Activated naive CD4-positive, alpha-beta T cell treated with anti-CD3 and anti-CD28 coated beads, Interleukin-2, amount 50 U/mL, for 24 hours (primary cell): ENCODE measurements at regions not wholly inside any gene's neighbourhood (a gene's known extent, or its start where the extent isn't known, plus 50 kb on each side); places are given as distances from the start of the nearest gene placed in this dataset.

Experiments used
- H3K27ac Mint-ChIP-seq: one replicate; pipeline ENCODE4 v1.8.0; 2021; ENCODE audit warnings: mild to moderate bottlenecking, mixed read lengths
- H3K27me3 Mint-ChIP-seq: one replicate; pipeline ENCODE4 v1.8.0; 2021; ENCODE audit warnings: mixed read lengths
- H3K36me3 Mint-ChIP-seq: one replicate; pipeline ENCODE4 v1.8.0; 2021; ENCODE audit warnings: mixed read lengths
- H3K4me1 Mint-ChIP-seq: one replicate; pipeline ENCODE4 v1.8.0; 2021; ENCODE audit warnings: mixed read lengths
- H3K4me3 Mint-ChIP-seq: one replicate; pipeline ENCODE4 v1.8.0; 2021; ENCODE audit warnings: mild to moderate bottlenecking, mixed read lengths
- H3K9me3 Mint-ChIP-seq: one replicate; pipeline ENCODE4 v1.8.0; 2021; ENCODE audit warnings: mixed read lengths

- H3K27ac Mint-ChIP-seq = no peak overlapping the region
- H3K27me3 Mint-ChIP-seq = no peaks in the 10 kb centered on the region
- H3K9me3 Mint-ChIP-seq = peaks cover 10% of the 10 kb centered on the region
- no peak overlapping the region for H3K4me3 Mint-ChIP-seq
- no peaks in the 10 kb centered on the region for H3K4me1 Mint-ChIP-seq
- H3K36me3 Mint-ChIP-seq = no peaks in the 10 kb centered on the region
Measured at GRCh38 chr4:43690116-43690515, 758.5 kb downstream of the KCTD8 start.

DNA sequence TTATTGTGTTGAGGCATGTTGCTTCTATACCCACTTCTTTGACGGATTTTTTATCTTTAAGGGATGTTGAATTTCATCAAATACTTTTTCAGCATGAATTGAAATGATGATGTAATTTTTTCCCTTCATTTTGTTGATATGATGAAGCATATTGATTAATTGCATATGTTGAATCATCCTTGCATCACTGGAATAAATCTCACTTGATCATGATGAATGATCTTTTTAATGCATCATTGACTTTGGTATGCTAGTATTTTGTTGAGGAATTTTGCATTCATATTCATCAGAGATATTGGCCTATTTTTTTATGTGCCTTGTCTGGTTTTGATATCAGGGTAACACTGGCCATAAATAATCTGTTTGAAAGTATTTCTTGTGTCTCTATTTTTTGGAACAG is 754.7 kb downstream of the KCTD8 start:
- H3K27ac Mint-ChIP-seq = no peak overlapping the region
- no peaks in the 10 kb centered on the region for H3K4me1 Mint-ChIP-seq
- no peaks in the 10 kb centered on the region for H3K36me3 Mint-ChIP-seq
- no peak overlapping the region for H3K4me3 Mint-ChIP-seq
- H3K9me3 Mint-ChIP-seq = peaks cover 22% of the 10 kb centered on the region
- H3K27me3 Mint-ChIP-seq = no peaks in the 10 kb centered on the region

DNA sequence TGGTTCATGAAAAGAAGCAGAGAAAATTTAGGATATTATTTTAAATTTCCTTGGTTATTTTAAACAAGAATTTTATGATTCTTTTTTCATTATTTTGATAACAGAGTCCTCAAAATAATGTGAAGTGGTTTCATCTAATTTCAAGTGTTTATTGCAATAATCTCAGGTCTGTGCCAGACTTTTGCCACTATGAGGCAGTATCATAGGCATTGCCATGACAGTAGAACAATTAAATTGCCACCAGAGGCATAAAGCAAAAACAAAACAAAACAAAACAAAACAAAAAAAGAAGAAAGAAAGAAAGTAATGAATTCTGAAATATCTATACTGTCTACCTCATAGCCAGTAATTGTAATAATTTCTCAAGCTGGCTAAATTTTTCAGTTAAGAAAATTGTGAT is 739.2 kb downstream of the KCTD8 start:
- Mint-ChIP-seq H3K9me3 (peaks cover 21% of the 10 kb centered on the region), H3K27me3 (no peaks in the 10 kb centered on the region), H3K4me1 (no peaks in the 10 kb centered on the region), H3K27ac (no peak overlapping the region), H3K36me3 (no peaks in the 10 kb centered on the region), H3K4me3 (no peak overlapping the region)

DNA sequence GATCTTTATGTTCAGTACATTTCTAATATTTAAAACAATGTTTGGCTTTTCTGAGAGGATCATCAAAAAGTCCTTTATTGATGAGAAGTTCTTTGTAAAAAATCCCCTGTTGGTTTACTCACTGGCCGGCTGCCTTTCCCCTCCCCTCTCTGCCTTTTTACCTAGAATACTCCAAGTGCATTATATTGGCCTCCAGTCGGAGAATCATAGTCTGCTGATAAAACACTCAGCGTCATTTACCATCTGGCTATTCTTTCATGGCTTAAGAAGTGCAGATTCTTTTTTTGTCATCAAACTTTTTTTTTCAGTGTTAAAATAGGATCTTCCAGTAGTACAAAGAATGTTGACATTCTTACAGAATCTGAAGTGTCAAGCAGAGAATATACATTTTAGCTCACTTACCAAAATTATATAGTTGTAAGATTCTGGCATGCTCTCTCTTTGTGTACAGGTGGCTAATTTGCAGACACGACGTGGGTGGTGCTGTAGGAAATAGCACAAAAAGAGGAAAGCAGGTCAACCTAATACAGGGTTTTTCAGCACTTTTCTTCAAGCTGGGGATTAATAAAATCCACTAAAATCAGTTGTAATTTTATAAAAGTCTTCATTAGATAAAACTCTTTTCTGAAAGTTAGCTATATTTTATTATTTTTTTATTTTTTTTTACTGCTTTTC is 731.8 kb downstream of the KCTD8 start:
- Mint-ChIP-seq H3K27ac (no peak overlapping the region), H3K9me3 (peaks cover 5% of the 10 kb centered on the region), H3K27me3 (no peaks in the 10 kb centered on the region), H3K4me3 (no peak overlapping the region), H3K4me1 (no peaks in the 10 kb centered on the region), H3K36me3 (no peaks in the 10 kb centered on the region)

- no peaks in the 10 kb centered on the region for H3K27me3 Mint-ChIP-seq
- H3K4me3 Mint-ChIP-seq = no peak overlapping the region
- H3K4me1 Mint-ChIP-seq = no peaks in the 10 kb centered on the region
- H3K27ac Mint-ChIP-seq = no peak overlapping the region
- no peaks in the 10 kb centered on the region for H3K9me3 Mint-ChIP-seq
- no peaks in the 10 kb centered on the region for H3K36me3 Mint-ChIP-seq
Measured at GRCh38 chr4:43718369-43718768, 730.2 kb downstream of the KCTD8 start.

DNA sequence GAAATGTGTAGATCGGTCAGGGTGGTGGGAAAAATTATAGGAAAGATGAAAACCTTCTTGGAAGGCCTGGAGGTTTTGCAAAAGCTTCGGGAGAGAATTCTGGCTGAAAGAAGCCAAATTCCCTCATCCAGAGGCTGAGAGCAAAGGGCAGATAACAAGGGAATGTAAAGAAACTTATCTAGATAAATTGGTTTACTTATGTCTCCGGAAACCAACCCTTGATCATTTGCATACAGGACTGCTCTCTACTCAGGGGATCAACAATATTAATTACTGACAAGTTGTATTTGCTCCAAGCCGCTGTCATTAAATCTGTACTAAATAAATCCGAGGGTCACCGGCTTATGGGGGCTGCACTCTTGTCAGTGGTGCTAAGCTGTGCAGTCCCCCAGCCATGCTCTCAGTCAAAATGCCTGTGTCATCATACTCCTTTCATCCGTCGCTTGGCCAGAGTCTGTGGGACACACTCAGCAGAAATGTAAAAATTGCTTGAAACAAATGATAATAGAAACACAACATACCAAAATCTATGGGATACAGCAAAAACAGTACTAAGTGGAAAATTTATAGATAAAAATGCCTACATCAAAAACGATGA is 715.7 kb downstream of the KCTD8 start:
- no peaks in the 10 kb centered on the region for H3K27me3 Mint-ChIP-seq
- no peaks in the 10 kb centered on the region for H3K4me1 Mint-ChIP-seq
- H3K27ac Mint-ChIP-seq = no peak overlapping the region
- no peak overlapping the region for H3K4me3 Mint-ChIP-seq
- peaks cover 7% of the 10 kb centered on the region for H3K9me3 Mint-ChIP-seq
- H3K36me3 Mint-ChIP-seq = no peaks in the 10 kb centered on the region

GRCh38 chr4:43742083-43742482 is 706.5 kb downstream of the KCTD8 start:
- Mint-ChIP-seq H3K27me3 (no peaks in the 10 kb centered on the region), H3K4me1 (no peaks in the 10 kb centered on the region), H3K9me3 (peaks cover 10% of the 10 kb centered on the region), H3K4me3 (no peak overlapping the region), H3K27ac (no peak overlapping the region), H3K36me3 (no peaks in the 10 kb centered on the region)

- H3K36me3 Mint-ChIP-seq = no peaks in the 10 kb centered on the region
- H3K27me3 Mint-ChIP-seq = no peaks in the 10 kb centered on the region
- peaks cover 4% of the 10 kb centered on the region for H3K9me3 Mint-ChIP-seq
- H3K27ac Mint-ChIP-seq = no peak overlapping the region
- no peaks in the 10 kb centered on the region for H3K4me1 Mint-ChIP-seq
- no peak overlapping the region for H3K4me3 Mint-ChIP-seq
Measured at GRCh38 chr4:43754566-43754965, 694.0 kb downstream of the KCTD8 start.

- Mint-ChIP-seq H3K36me3 (no peaks in the 10 kb centered on the region), H3K4me3 (no peak overlapping the region), H3K27me3 (no peaks in the 10 kb centered on the region), H3K27ac (no peak overlapping the region), H3K4me1 (no peaks in the 10 kb centered on the region), H3K9me3 (peaks cover 4% of the 10 kb centered on the region)
Measured at GRCh38 chr4:43757147-43757546, 691.5 kb downstream of the KCTD8 start.

DNA sequence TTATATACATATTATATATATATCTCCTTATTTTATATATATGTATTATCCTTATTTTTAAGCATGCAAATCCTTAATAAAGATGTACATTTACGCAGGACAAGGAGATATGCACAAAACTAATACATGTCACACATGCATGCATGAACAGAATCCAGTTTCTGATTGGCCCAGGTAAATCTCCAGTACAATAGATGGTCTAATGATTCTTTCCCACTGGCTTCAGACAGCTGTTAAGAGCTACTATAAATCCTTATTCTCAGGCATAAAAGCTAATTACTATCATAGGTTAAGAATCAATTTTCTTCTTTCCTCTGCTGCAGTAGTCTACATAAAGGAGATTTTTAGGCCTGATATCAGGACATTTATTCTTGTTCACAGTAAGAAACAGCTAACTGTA is 689.8 kb downstream of the KCTD8 start:
- no peak overlapping the region for H3K27ac Mint-ChIP-seq
- H3K27me3 Mint-ChIP-seq = no peaks in the 10 kb centered on the region
- H3K4me1 Mint-ChIP-seq = no peaks in the 10 kb centered on the region
- H3K36me3 Mint-ChIP-seq = no peaks in the 10 kb centered on the region
- H3K4me3 Mint-ChIP-seq = no peak overlapping the region
- H3K9me3 Mint-ChIP-seq = peaks cover 5% of the 10 kb centered on the region

DNA sequence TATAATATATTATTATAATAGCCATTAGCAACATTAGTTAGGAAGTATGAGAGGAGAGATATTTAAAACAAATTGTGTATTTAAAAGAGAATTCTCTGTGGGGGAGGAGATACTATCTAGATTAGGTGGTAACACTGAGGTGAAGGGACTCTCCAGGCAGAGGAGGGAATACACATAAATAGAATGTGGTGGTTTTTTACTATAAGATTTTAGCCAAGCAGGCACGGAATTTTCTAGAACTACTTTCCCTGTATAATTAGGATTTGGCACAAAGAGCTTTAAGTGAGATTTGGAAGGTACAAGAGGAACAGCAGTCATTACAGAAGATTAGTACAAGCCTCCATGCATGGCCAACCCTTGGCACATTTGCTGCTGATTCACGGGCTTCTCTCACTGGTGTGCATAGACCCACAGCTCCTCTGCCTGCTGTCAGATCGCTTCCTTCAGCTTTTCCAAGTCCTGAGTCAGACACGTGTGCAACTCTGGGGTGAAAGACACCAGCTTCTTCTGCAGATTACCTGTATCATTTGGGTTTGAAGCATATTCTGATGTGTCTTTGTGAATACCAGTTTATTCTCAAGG is 685.5 kb downstream of the KCTD8 start:
- Mint-ChIP-seq H3K27ac (no peak overlapping the region), H3K27me3 (no peaks in the 10 kb centered on the region), H3K36me3 (no peaks in the 10 kb centered on the region), H3K4me1 (no peaks in the 10 kb centered on the region), H3K4me3 (no peak overlapping the region), H3K9me3 (peaks cover 6% of the 10 kb centered on the region)

DNA sequence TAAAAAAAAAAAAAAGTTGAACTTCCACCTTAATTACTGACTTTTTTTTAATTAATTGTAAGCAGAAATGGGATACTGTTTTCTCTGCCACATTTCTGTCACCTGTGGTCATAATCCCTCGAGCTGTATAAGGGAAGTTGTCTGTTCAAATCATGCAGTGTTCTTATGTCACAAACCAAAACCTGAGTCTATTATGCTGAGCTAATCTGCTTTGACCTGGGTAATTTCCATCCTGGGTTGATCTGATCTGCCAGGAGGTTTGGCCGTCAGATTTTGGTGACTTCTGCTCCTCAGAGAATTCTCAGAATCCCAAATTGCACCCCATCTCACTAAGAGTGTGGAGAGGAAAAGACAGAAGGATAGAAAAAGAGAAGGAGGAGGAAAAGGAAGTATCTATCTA is 683.1 kb downstream of the KCTD8 start:
- no peaks in the 10 kb centered on the region for H3K36me3 Mint-ChIP-seq
- H3K9me3 Mint-ChIP-seq = peaks cover 7% of the 10 kb centered on the region
- H3K27me3 Mint-ChIP-seq = no peaks in the 10 kb centered on the region
- no peaks in the 10 kb centered on the region for H3K4me1 Mint-ChIP-seq
- no peak overlapping the region for H3K4me3 Mint-ChIP-seq
- no peak overlapping the region for H3K27ac Mint-ChIP-seq

DNA sequence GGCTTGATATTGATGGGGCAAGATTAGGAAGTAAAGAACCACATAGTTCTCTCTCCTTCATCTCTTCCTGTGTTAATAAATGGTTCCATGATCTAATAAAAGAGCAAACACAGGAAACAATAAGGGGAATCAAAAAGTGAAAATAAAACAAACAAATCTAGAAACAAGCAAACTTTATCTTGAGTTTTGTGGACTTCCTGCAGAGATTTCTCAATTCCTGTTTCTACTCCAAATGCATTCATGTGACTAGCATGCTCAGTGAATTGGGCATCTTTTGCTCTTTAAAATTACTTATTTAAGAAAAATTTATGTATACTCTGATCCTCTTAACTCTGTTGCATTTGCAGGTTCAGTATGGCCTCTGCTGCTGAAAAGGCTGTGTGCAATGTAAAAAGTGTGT is 682.0 kb downstream of the KCTD8 start:
- no peaks in the 10 kb centered on the region for H3K27me3 Mint-ChIP-seq
- H3K4me1 Mint-ChIP-seq = no peaks in the 10 kb centered on the region
- no peak overlapping the region for H3K27ac Mint-ChIP-seq
- no peaks in the 10 kb centered on the region for H3K36me3 Mint-ChIP-seq
- H3K9me3 Mint-ChIP-seq = peaks cover 12% of the 10 kb centered on the region
- H3K4me3 Mint-ChIP-seq = no peak overlapping the region

GRCh38 chr4:43776371-43776770 is 672.2 kb downstream of the KCTD8 start:
- H3K27ac Mint-ChIP-seq = no peak overlapping the region
- H3K4me1 Mint-ChIP-seq = no peaks in the 10 kb centered on the region
- H3K27me3 Mint-ChIP-seq = no peaks in the 10 kb centered on the region
- H3K36me3 Mint-ChIP-seq = no peaks in the 10 kb centered on the region
- H3K4me3 Mint-ChIP-seq = no peak overlapping the region
- no peaks in the 10 kb centered on the region for H3K9me3 Mint-ChIP-seq

- no peaks in the 10 kb centered on the region for H3K9me3 Mint-ChIP-seq
- no peaks in the 10 kb centered on the region for H3K36me3 Mint-ChIP-seq
- no peak overlapping the region for H3K4me3 Mint-ChIP-seq
- no peak overlapping the region for H3K27ac Mint-ChIP-seq
- no peaks in the 10 kb centered on the region for H3K27me3 Mint-ChIP-seq
- no peaks in the 10 kb centered on the region for H3K4me1 Mint-ChIP-seq
Measured at GRCh38 chr4:43778187-43778915, 670.3 kb downstream of the KCTD8 start.

- no peaks in the 10 kb centered on the region for H3K4me1 Mint-ChIP-seq
- H3K9me3 Mint-ChIP-seq = peaks cover 6% of the 10 kb centered on the region
- no peaks in the 10 kb centered on the region for H3K36me3 Mint-ChIP-seq
- H3K4me3 Mint-ChIP-seq = no peak overlapping the region
- no peaks in the 10 kb centered on the region for H3K27me3 Mint-ChIP-seq
- no peak overlapping the region for H3K27ac Mint-ChIP-seq
Measured at GRCh38 chr4:43781125-43781524, 667.5 kb downstream of the KCTD8 start.
